ENCODE measurements at regions not wholly inside any gene's neighbourhood (a gene's known extent, or its start where the extent isn't known, plus 50 kb on each side); places are given as distances from the start of the nearest gene placed in this dataset.

- Histone ChIP-seq H3K27me3 (ENCODE audit: insufficient read depth, low read length) (no peaks in the 10 kb centered on the region), H3K56ac (ENCODE audit: insufficient read length, low read depth, low read length) (no peak overlapping the region), H4K5ac (ENCODE audit: insufficient read length, low read depth, low read length) (no peak overlapping the region), H3K4me2 (ENCODE audit: insufficient read depth, insufficient read length, low read length) (no peak overlapping the region), H2AK5ac (ENCODE audit: insufficient read length, low read length) (no peak overlapping the region), H2BK120ac (ENCODE audit: low read depth, low read length, poor library complexity, severe bottlenecking) (no peak overlapping the region), H3K4ac (ENCODE audit: low read depth, low read length) (no peak overlapping the region), H3T11ph (ENCODE audit: low read length) (no peak overlapping the region), H3K27ac (ENCODE audit: insufficient read length, low read depth, low read length) (no peak overlapping the region), H3K14ac (ENCODE audit: insufficient read depth, low read length) (no peak overlapping the region), H4K20me1 (ENCODE audit: control insufficient read depth, insufficient read depth, insufficient read length) (no peaks in the 10 kb centered on the region), H3K23me2 (ENCODE audit: insufficient read length, low read depth, low read length, poor library complexity, severe bottlenecking) (no peaks in the 10 kb centered on the region), H2AFZ (ENCODE audit: low read length) (no peak overlapping the region), H2BK12ac (ENCODE audit: insufficient read length, low read depth, low read length) (no peak overlapping the region), H3K4me1 (ENCODE audit: insufficient read depth, low read length) (no peaks in the 10 kb centered on the region), H2BK15ac (ENCODE audit: low read depth, low read length) (no peak overlapping the region), H3K23ac (ENCODE audit: insufficient read length, low read depth, low read length) (no peak overlapping the region), H3K79me1 (ENCODE audit: insufficient read depth, low read depth, low read length, poor library complexity, severe bottlenecking) (no peaks in the 10 kb centered on the region), H2BK5ac (ENCODE audit: insufficient read length, low read length) (no peak overlapping the region), H4K91ac (ENCODE audit: insufficient read length, low read depth, low read length) (no peak overlapping the region), H3K9ac (ENCODE audit: extremely low read depth, insufficient read length, low read length) (no peak overlapping the region), H4K8ac (replicated peaks; ENCODE audit: insufficient read length, low read depth, low read length) (no peak overlapping the region), H3K9me3 (ENCODE audit: control insufficient read depth, low read depth, low read length) (no peaks in the 10 kb centered on the region), H2BK20ac (ENCODE audit: low read depth, low read length, poor library complexity, severe bottlenecking) (no peak overlapping the region), H3K79me2 (ENCODE audit: insufficient read depth, low read length) (no peaks in the 10 kb centered on the region), H3K18ac (ENCODE audit: insufficient read length, low read depth, low read length) (no peak overlapping the region)
- Mint-ChIP-seq H3K4me3 (no peak overlapping the region), H3K27me3 (ENCODE audit: low read depth) (peaks cover 30% of the 10 kb centered on the region), H3K4me1 (peaks cover 7 to 10% of the 10 kb centered on the region in 2 experiments), H3K36me3 (ENCODE audit: insufficient read depth in 1 of 3, low read depth in 3 of 3) (no peaks in the 10 kb centered on the region), H3K9me3 (no peaks in the 10 kb centered on the region), H3K27ac (no peak overlapping the region)
- no peak for TF ChIP-seq CTCF (conservative IDR thresholded peaks at IDR 0.05)
- WGBS (ENCODE audit: extremely low coverage, insufficient read length, low lambda C conversion rate) = no CpG with 5 or more reads among the region's 7 CpGs
- DNase-seq = no peak
These were observed 290.2 kb downstream of the SPATA17 start for GRCh38 chr1:217921126-217921904.

All from H9 (cell line).